ENCODE measurements at regions not wholly inside any gene's neighbourhood (a gene's known extent, or its start where the extent isn't known, plus 50 kb on each side); places are given as distances from the start of the nearest gene placed in this dataset.
"Not testable (repeated sequence)": the region's sequence is repeated elsewhere in the genome, so short reads cannot be mapped to it uniquely, and the experiment has no call there.

GRCh38 chr3:104031598-104031997 is 1335.1 kb upstream of the ALCAM start:
- H3K9me3 ChIP-seq (ENCODE audit: control insufficient read depth, insufficient read depth, low read length): peaks cover 13% of the 10 kb centered on the region
- Mint-ChIP-seq H3K27me3 (ENCODE audit: low read depth in 2 of 2) (no peaks in the 10 kb centered on the region), H3K27ac (no peak overlapping the region), H3K36me3 (no peaks in the 10 kb centered on the region), H3K4me1 (no peaks in the 10 kb centered on the region), H3K9me3 (peaks cover 16 to 17% of the 10 kb centered on the region in 2 donors), H3K4me3 (no peak overlapping the region)
- no peaks in the 10 kb centered on the region for H3K36me3 ChIP-seq (ENCODE audit: control insufficient read depth, insufficient read depth, low read length)
- ATAC-seq: no peak
- intact Hi-C loops (cut with micrococcal nuclease): no loop called here
- H3K4me3 ChIP-seq (ENCODE audit: low read length): no peak overlapping the region
- no peak for DNase-seq
- H3K27me3 ChIP-seq (ENCODE audit: control insufficient read depth, insufficient read depth, low read length): no peaks in the 10 kb centered on the region
- 95% methylated on average over 1 of the region's 1 CpG for WGBS (ENCODE audit: insufficient coverage)
- TF ChIP-seq CTCF (IDR thresholded peaks at IDR 0.05): no peak
- H3K27ac ChIP-seq (ENCODE audit: low read length): no peak overlapping the region
- no peaks in the 10 kb centered on the region for H3K4me1 ChIP-seq (ENCODE audit: control insufficient read depth, insufficient read depth, low read length)

GRCh38 chr3:104032283-104032682 is 1334.4 kb upstream of the ALCAM start:
- TF ChIP-seq CTCF (IDR thresholded peaks at IDR 0.05): no peak
- no peaks in the 10 kb centered on the region for H3K4me1 Mint-ChIP-seq
- Histone ChIP-seq H3K4me1 (ENCODE audit: control insufficient read depth, insufficient read depth, low read length) (no peaks in the 10 kb centered on the region), H3K36me3 (ENCODE audit: control insufficient read depth, insufficient read depth, low read length) (no peaks in the 10 kb centered on the region), H3K4me3 (ENCODE audit: low read length) (no peak overlapping the region), H3K27me3 (ENCODE audit: control insufficient read depth, insufficient read depth, low read length) (no peaks in the 10 kb centered on the region), H3K9me3 (ENCODE audit: control insufficient read depth, insufficient read depth, low read length) (peaks cover 13% of the 10 kb centered on the region), H3K27ac (ENCODE audit: low read length) (no peak overlapping the region)
- H3K9me3 Mint-ChIP-seq: peaks cover 16 to 17% of the 10 kb centered on the region in 2 donors
- no peaks in the 10 kb centered on the region for H3K27me3 Mint-ChIP-seq (ENCODE audit: low read depth in 2 of 2)
- no peak overlapping the region for H3K4me3 Mint-ChIP-seq
- DNase-seq (no peak), ATAC-seq (no peak)
- no peak overlapping the region for H3K27ac Mint-ChIP-seq
- no peaks in the 10 kb centered on the region for H3K36me3 Mint-ChIP-seq
- intact Hi-C loops (cut with micrococcal nuclease): no loop called here

- Histone ChIP-seq H3K4me3 (ENCODE audit: low read length) (no peak overlapping the region), H3K27me3 (ENCODE audit: control insufficient read depth, insufficient read depth, low read length) (no peaks in the 10 kb centered on the region), H3K9me3 (ENCODE audit: control insufficient read depth, insufficient read depth, low read length) (no peaks in the 10 kb centered on the region), H3K27ac (ENCODE audit: low read length) (no peak overlapping the region), H3K4me1 (ENCODE audit: control insufficient read depth, insufficient read depth, low read length) (no peaks in the 10 kb centered on the region), H3K36me3 (ENCODE audit: control insufficient read depth, insufficient read depth, low read length) (no peaks in the 10 kb centered on the region)
- H3K36me3 Mint-ChIP-seq: no peaks in the 10 kb centered on the region
- H3K27ac Mint-ChIP-seq: no peak overlapping the region
- DNase-seq: no peak
- ATAC-seq: no peak
- TF ChIP-seq CTCF (IDR thresholded peaks at IDR 0.05): no peak
- no peaks in the 10 kb centered on the region for H3K27me3 Mint-ChIP-seq (ENCODE audit: low read depth in 2 of 2)
- H3K9me3 Mint-ChIP-seq: peaks cover 7 to 13% of the 10 kb centered on the region in 2 donors
- intact Hi-C loops (cut with micrococcal nuclease): no loop called here
- no peaks in the 10 kb centered on the region for H3K4me1 Mint-ChIP-seq
- H3K4me3 Mint-ChIP-seq: no peak overlapping the region
Measured at GRCh38 chr3:104040896-104041295, 1325.8 kb upstream of the ALCAM start.

GRCh38 chr3:104043001-104043543 is 1323.6 kb upstream of the ALCAM start:
- H3K27ac ChIP-seq (ENCODE audit: low read length); H3K9me3 ChIP-seq (ENCODE audit: control insufficient read depth, insufficient read depth, low read length); H3K36me3 ChIP-seq (ENCODE audit: control insufficient read depth, insufficient read depth, low read length); H3K4me3 ChIP-seq (ENCODE audit: low read length); H3K4me1 Mint-ChIP-seq; ATAC-seq; H3K4me1 ChIP-seq (ENCODE audit: control insufficient read depth, insufficient read depth, low read length); intact Hi-C loops (cut with micrococcal nuclease); H3K27me3 Mint-ChIP-seq (ENCODE audit: low read depth in 2 of 2); DNase-seq; H3K27me3 ChIP-seq (ENCODE audit: control insufficient read depth, insufficient read depth, low read length); H3K36me3 Mint-ChIP-seq; H3K27ac Mint-ChIP-seq; H3K4me3 Mint-ChIP-seq: not testable (repeated sequence)
- WGBS (ENCODE audit: insufficient coverage): 100% methylated on average over 1 of the region's 5 CpGs
- H3K9me3 Mint-ChIP-seq: peaks cover 11 to 20% of the 10 kb centered on the region in 2 donors
